HG02588 (cell line): ENCODE measurements at regions not wholly inside any gene's neighbourhood (a gene's known extent, or its start where the extent isn't known, plus 50 kb on each side); places are given as distances from the start of the nearest gene placed in this dataset.

Source experiments
- ATAC-seq: cut with Tn5 transposase; IDR thresholded peaks from one replicate; pipeline ENCODE4 v1.9.1; 2021; ENCODE audit warnings: mild to moderate bottlenecking, moderate library complexity; ENCODE audit not compliant: unreplicated experiment

GRCh38 chr3:102078401-102078800, 229.1 kb downstream of the NFKBIZ start:
- ATAC-seq: no peak

- no peak for ATAC-seq
Observed at GRCh38 chr3:102078854-102079808, 229.8 kb downstream of the NFKBIZ start.

- no peak for ATAC-seq
Observed at GRCh38 chr3:102079809-102080197, 230.5 kb downstream of the NFKBIZ start.

GRCh38 chr3:102081572-102082289, 232.4 kb downstream of the NFKBIZ start:
- ATAC-seq: no peak

- ATAC-seq: no peak
Observed at GRCh38 chr3:102083473-102083872, 234.2 kb downstream of the NFKBIZ start.

- ATAC-seq: no peak
Observed at GRCh38 chr3:102084006-102084405, 234.7 kb downstream of the NFKBIZ start.

GRCh38 chr3:102084704-102085103, 235.4 kb downstream of the NFKBIZ start:
- ATAC-seq: no peak

GRCh38 chr3:102085431-102086176, 236.3 kb downstream of the NFKBIZ start:
- ATAC-seq: no peak

- no peak for ATAC-seq
Observed at GRCh38 chr3:102087236-102087635, 237.9 kb downstream of the NFKBIZ start.

- ATAC-seq: no peak
Observed at GRCh38 chr3:102089239-102089638, 239.9 kb downstream of the NFKBIZ start.

GRCh38 chr3:102089904-102090720, 240.8 kb downstream of the NFKBIZ start:
- no peak for ATAC-seq

GRCh38 chr3:102090721-102091045, 241.4 kb downstream of the NFKBIZ start:
- no peak for ATAC-seq

- ATAC-seq: no peak
Observed at GRCh38 chr3:102091358-102091757, 242.0 kb downstream of the NFKBIZ start.

- no peak for ATAC-seq
Observed at GRCh38 chr3:102092617-102093466, 243.5 kb downstream of the NFKBIZ start.

- no peak for ATAC-seq
Observed at GRCh38 chr3:102094506-102094905, 245.2 kb downstream of the NFKBIZ start.

GRCh38 chr3:102095383-102095782, 246.1 kb downstream of the NFKBIZ start:
- ATAC-seq: no peak

GRCh38 chr3:102096066-102096465, 246.8 kb downstream of the NFKBIZ start:
- ATAC-seq: no peak

- ATAC-seq: no peak
Observed at GRCh38 chr3:102098130-102098885, 249.0 kb downstream of the NFKBIZ start.

- no peak for ATAC-seq
Observed at GRCh38 chr3:102099913-102100312, 250.6 kb downstream of the NFKBIZ start.
